Stimulated activated CD4-positive, alpha-beta T cell treated with anti-CD3 and anti-CD28 coated beads, Interleukin-4, amount 100 ng/mL, for 1 hour (primary cell): ENCODE measurements at regions not wholly inside any gene's neighbourhood (a gene's known extent, or its start where the extent isn't known, plus 50 kb on each side); places are given as distances from the start of the nearest gene placed in this dataset.

Experiments used
- DNase-seq: peaks from one replicate; pipeline ENCODE4 v3.0.0-alpha.2; 2020

- peak; percentile 18 for DNase-seq
Measured at GRCh38 chr5:142432369-142432863, 107.6 kb upstream of the SPRY4 start.

- no peak for DNase-seq
Measured at GRCh38 chr5:142428773-142429473, 104.1 kb upstream of the SPRY4 start.

- no peak for DNase-seq
Measured at GRCh38 chr5:142428036-142428772, 103.4 kb upstream of the SPRY4 start.

DNA sequence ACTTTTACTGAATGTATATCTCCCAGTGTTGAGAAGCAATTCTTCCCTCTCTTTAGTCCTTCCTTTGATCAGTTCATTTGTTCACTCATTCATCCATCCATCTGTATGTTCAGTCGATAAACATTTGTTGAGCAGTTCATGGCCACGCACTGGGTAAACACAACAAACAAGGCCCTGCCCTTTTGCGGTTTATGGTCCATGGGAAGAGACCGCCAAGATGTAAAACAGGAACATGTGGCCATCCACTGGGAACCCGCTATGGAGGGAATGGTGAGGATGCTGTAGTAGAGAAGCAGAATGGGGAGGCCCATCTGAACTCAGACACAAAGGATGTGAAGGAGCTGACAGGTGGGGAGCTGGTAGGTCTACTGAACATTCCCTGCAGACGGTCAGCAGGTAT lies 102.7 kb upstream of the SPRY4 start:
- DNase-seq: no peak

GRCh38 chr5:142427015-142427364 lies 102.2 kb upstream of the SPRY4 start:
- DNase-seq: no peak

- DNase-seq: no peak
Measured at GRCh38 chr5:142426129-142427014, 101.6 kb upstream of the SPRY4 start.

GRCh38 chr5:142425286-142426065 lies 100.7 kb upstream of the SPRY4 start:
- no peak for DNase-seq

DNA sequence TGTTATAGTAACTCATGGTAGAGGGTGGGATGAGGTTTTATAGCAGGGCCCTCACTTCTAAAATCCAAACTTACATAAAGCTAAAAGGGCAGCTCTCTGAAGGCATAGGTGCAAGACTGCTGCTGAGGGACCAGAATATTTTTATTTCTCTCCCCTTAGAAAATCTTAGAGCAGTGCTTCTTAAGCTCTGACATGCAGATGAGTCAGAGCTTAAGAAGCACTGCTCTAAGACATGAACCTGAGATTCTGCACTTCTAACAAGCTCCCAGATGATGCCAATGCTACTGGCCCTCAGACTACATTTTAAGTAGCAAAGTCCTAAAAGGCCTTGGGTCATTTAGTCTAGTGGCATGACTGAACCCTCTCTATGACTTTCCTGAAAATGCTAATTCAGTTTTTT lies 97.6 kb upstream of the SPRY4 start:
- no peak for DNase-seq

GRCh38 chr5:142421621-142422397 lies 97.0 kb upstream of the SPRY4 start:
- no peak for DNase-seq

GRCh38 chr5:142421228-142421617 lies 96.4 kb upstream of the SPRY4 start:
- DNase-seq: no peak

GRCh38 chr5:142420561-142421227 lies 95.9 kb upstream of the SPRY4 start:
- DNase-seq: no peak

- DNase-seq: no peak
Measured at GRCh38 chr5:142412581-142412980, 87.8 kb upstream of the SPRY4 start.

DNA sequence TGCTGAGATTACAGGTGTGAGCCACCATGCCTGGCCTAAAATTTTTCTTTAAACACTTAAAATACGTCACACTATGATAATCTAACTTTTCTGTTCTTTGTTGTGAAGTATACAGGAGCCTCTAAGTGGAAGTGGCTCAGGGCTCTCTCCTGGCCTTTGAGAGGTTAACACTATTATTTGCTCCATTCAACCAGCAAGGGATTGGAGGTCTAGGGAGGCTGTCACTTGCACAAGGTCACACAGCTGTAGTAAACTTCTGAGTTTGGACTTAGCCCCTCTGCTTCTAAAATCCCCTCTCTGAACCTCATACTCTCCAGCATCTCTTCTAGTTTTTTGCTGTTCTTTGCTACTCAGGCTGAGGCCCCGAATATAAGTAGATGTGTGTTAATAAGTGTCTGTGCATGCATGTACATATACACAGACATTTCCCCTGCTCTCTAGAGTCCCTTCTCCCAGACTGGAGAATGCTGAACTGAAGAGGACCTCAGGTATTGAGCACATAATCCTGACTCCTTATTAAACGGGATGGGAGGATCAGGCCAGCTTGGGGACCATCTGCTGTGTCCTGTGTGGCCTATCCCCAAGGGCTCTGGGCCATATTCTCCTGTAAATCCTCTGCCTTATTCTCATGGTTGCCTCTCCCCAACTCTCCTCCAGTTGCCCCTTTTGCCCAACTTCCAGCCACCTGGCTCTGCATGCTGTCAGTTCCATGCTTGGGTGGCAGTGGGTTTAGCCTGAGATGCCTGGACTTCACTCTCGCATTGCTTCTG lies 87.0 kb upstream of the SPRY4 start:
- DNase-seq: no peak

DNA sequence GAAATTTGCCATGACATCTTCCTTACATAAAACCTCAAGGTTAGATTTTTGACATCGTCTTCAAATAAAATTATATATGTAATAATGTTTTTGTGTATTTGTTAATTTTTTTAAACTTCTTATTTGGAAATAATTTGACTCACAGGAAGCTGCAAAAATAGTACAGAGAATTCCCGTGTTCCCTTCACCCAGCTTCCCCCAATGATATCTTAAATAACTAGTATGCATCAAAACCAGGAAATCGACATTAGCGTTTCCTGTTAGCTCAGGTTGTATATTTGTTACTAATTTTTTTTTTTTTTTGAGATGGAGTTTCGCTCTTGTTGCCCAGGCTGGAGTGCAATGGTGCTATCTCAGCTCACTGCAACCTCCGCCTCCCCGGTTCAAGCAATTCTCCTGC lies 86.3 kb upstream of the SPRY4 start:
- DNase-seq: no peak

- no peak for DNase-seq
Measured at GRCh38 chr5:142408981-142409481, 84.2 kb upstream of the SPRY4 start.

DNA sequence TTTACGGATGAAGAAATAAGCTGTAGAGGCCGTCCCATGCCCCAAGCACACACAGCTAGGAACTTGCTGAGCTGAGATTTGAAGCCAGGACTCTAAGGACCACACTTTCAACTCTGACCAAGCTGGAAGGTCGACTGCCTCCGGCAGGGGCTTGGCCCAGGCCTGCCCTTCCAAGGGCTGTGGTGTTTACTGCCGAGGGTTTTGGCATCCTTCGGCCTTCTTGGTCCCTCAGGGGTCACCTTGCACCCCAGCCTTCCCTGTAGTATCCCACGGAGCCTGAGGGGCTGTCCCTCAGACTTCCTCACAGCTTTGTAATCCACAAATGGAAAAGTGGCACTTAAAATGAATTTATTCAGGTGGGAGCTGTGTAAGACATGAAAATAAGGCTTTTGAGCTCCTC lies 83.7 kb upstream of the SPRY4 start:
- DNase-seq: no peak

DNA sequence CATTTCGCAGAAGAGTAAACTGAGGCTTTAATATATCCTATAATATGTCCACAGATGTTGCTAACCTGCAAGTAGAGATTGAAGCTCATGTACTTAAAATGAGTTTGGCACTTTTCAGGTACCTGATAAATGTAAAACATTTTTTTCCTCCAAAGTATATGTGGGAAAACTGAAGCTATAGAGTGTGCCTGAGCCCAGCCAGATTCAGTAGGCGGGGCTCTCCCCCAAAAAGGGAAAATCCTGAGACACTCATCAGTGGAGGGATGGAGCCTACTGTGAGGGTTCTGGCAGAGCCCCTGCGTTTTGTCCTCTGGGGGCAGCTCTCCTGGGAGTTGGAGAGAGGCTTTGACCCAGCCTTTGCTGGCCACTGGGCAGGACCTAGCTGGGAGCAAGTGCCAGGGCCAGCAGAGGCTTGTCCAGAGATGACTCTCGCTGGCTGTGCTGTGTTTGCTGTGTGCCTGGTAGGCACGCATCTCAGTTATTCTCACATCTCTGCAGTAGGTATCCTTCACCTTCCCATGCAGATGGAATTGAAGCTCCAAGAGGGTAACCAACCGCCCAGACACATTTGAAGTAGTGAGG lies 81.1 kb upstream of the SPRY4 start:
- no peak for DNase-seq

GRCh38 chr5:142405023-142405422 lies 80.2 kb upstream of the SPRY4 start:
- no peak for DNase-seq

DNA sequence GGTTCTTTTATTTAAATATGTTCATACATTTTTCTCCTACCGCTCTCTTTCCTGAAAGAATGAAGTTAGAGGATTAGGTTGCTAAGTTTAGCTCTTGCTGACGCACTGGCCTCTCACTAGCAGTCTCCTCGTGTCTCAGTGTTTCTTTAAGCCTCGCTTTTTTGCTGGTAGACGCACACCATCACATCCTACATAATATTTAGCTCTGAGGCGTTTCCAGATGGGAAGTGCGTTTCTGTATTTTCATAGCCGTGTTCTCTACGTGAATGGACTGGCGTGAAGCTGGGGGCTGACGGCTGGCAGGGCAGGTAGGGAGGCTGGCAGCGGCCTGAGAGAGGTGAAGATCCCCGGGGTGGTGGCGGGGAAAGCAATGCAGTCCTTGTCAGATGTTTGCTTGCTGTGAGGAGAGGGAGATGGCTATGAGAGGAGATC lies 79.2 kb upstream of the SPRY4 start:
- DNase-seq: no peak

- no peak for DNase-seq
Measured at GRCh38 chr5:142403583-142403982, 78.8 kb upstream of the SPRY4 start.
